GM12878 (cell line): ENCODE measurements at regions not wholly inside any gene's neighbourhood (a gene's known extent, or its start where the extent isn't known, plus 50 kb on each side); places are given as distances from the start of the nearest gene placed in this dataset.

Experiments
- CTCF ChIP-seq, 3 experiments: IDR thresholded peaks in 2 of 3; conservative IDR thresholded peaks in 1 of 3; 2 replicates each; pipeline ENCODE4 v1.5.1; 2011; ENCODE audit warnings: low read depth in 3 of 3, low read length in 3 of 3, mild to moderate bottlenecking in 3 of 3, control low read depth in 2 of 3, moderate library complexity in 2 of 3, inconsistent platforms in 1 of 3, mixed read lengths in 1 of 3; ENCODE audit not compliant: control insufficient read depth in 2 of 3, insufficient read depth in 1 of 3; ENCODE audit errors: extremely low read depth in 1 of 3
- ETV6 ChIP-seq, 2 experiments: fragments of 450-650 bp in 1 of 2; IDR thresholded peaks in 1 of 2; conservative IDR thresholded peaks in 1 of 2; 2 replicates each; pipeline ENCODE4 v1.6.1; 2014; ENCODE audit warnings: antibody characterized with exemption in 1 of 2, borderline replicate concordance in 1 of 2, low read depth in 1 of 2, mild to moderate bottlenecking in 1 of 2, moderate library complexity in 1 of 2
- PBX3 ChIP-seq: IDR thresholded peaks from 2 replicates; pipeline ENCODE4 v1.6.1; 2011; ENCODE audit warnings: mild to moderate bottlenecking, low read depth, low read length, moderate library complexity; ENCODE audit not compliant: insufficient replicate concordance
- ZZZ3 ChIP-seq: IDR thresholded peaks from 2 replicates; pipeline ENCODE4 v1.6.1; 2011; ENCODE audit warnings: low read depth; ENCODE audit not compliant: control insufficient read depth, insufficient read length

GRCh38 chr11:104776501-104777170 is 121.6 kb downstream of the CASP12 start:
- TF ChIP-seq ZZZ3, result no peak
- no peak for TF ChIP-seq ETV6 (conservative IDR thresholded peaks at IDR 0.05 in 1 of 2, IDR thresholded peaks at IDR 0.05 in 1 of 2; ENCODE audit: borderline replicate concordance in 1 of 2, low read depth in 1 of 2)
- no peak for TF ChIP-seq PBX3
- TF ChIP-seq CTCF (IDR thresholded peaks at IDR 0.05 in 2 of 3, conservative IDR thresholded peaks at IDR 0.05 in 1 of 3; ENCODE audit: control insufficient read depth in 2 of 3, extremely low read depth in 1 of 3, insufficient read depth in 1 of 3, low read depth in 3 of 3, low read length in 3 of 3), result no peak
